ENCODE measurements at regions not wholly inside any gene's neighbourhood (a gene's known extent, or its start where the extent isn't known, plus 50 kb on each side); places are given as distances from the start of the nearest gene placed in this dataset.

DNA sequence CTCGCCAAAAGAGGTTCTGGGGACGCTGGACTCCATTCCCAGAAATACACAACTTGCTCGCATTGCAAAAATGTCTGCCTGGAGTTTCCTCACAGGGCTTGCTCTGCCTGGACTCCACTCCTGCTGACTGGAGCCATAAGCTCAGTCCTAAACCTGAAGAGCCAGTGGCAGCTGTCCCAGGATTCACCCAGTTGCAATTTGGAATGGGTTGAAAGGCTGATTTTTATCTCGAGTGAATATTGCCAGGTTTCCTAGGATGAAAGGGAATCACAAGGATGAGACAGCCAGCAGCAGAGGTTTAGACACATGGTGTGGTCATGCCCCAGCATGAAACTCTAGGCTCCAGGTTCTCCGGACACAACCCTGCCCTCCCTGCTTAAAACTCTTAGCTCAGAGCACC, 223.3 kb downstream of the BMP7 start:
- no peak for DNase-seq
- Histone ChIP-seq H3K23ac (ENCODE audit: low read length) (no peak overlapping the region), H2AK5ac (ENCODE audit: low read length) (no peak overlapping the region), H2BK120ac (ENCODE audit: low read depth, low read length) (no peak overlapping the region), H2BK5ac (ENCODE audit: low read length) (no peak overlapping the region), H3K27ac (ENCODE audit: low read depth, low read length) (no peak overlapping the region), H3K9ac (ENCODE audit: low read length) (no peak overlapping the region), H3K18ac (ENCODE audit: low read length) (no peak overlapping the region), H3K36me3 (ENCODE audit: control insufficient read depth, insufficient read depth, low read length) (no peaks in the 10 kb centered on the region), H3K79me1 (ENCODE audit: low read length) (no peaks in the 10 kb centered on the region), H4K5ac (ENCODE audit: low read length) (no peak overlapping the region), H3K4me2 (ENCODE audit: low read length) (no peak overlapping the region), H3K27me3 (ENCODE audit: insufficient read depth, low read length, poor library complexity) (no peaks in the 10 kb centered on the region), H4K8ac (ENCODE audit: low read depth, low read length) (no peak overlapping the region), H3K4ac (ENCODE audit: low read depth, low read length) (no peak overlapping the region), H3K56ac (ENCODE audit: low read length) (no peak overlapping the region), H3K4me1 (ENCODE audit: control insufficient read depth, low read depth, low read length) (no peaks in the 10 kb centered on the region), H3K79me2 (ENCODE audit: control insufficient read depth, insufficient read depth, low read length) (no peaks in the 10 kb centered on the region), H3K4me3 (ENCODE audit: low read length) (no peak overlapping the region), H2BK15ac (replicated peaks; ENCODE audit: low read depth) (no peak overlapping the region)
- no CpG with 5 or more reads among the region's 5 CpGs for WGBS (ENCODE audit: extremely low coverage, insufficient coverage, low lambda C conversion rate)

DNA sequence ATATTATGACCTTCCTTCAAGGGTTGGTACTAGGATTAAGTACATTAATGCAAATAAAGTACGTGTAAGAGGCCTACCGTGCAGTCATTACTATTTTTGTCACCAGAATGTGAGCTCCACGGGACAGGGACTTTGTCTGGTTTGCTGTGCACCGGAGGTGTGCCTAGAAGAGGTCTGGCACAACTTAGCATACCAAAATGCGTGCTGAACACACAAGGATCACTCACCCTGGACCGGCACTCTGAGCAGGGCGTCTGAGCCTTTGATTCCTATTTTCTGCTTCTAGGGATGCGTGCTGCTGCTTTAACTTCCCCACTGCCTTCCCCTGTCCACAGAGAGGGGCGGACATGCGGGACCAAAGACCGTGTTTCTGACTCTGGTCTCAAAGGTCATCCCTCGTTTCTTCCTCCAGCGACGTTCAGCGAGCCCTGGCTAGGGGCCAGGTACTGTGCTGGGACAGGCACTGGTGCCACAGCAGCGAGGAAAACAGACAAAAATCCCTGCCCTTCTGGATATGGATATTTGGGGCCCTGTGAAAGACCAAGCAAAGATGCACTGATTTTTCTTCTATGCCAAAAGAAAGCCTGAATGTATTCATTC, 222.7 kb downstream of the BMP7 start:
- Histone ChIP-seq H3K4me1 (ENCODE audit: control insufficient read depth, low read depth, low read length) (no peaks in the 10 kb centered on the region), H3K9ac (ENCODE audit: low read length) (no peak overlapping the region), H3K18ac (ENCODE audit: low read length) (no peak overlapping the region), H3K36me3 (ENCODE audit: control insufficient read depth, insufficient read depth, low read length) (no peaks in the 10 kb centered on the region), H3K4me3 (ENCODE audit: low read length) (no peak overlapping the region), H2BK5ac (ENCODE audit: low read length) (no peak overlapping the region), H4K8ac (ENCODE audit: low read depth, low read length) (no peak overlapping the region), H2AK5ac (ENCODE audit: low read length) (no peak overlapping the region), H3K79me2 (ENCODE audit: control insufficient read depth, insufficient read depth, low read length) (no peaks in the 10 kb centered on the region), H2BK15ac (replicated peaks; ENCODE audit: low read depth) (no peak overlapping the region), H3K56ac (ENCODE audit: low read length) (no peak overlapping the region), H3K4ac (ENCODE audit: low read depth, low read length) (no peak overlapping the region), H2BK120ac (ENCODE audit: low read depth, low read length) (no peak overlapping the region), H3K27me3 (ENCODE audit: insufficient read depth, low read length, poor library complexity) (no peaks in the 10 kb centered on the region), H3K27ac (ENCODE audit: low read depth, low read length) (no peak overlapping the region), H3K23ac (ENCODE audit: low read length) (no peak overlapping the region), H3K79me1 (ENCODE audit: low read length) (no peaks in the 10 kb centered on the region), H4K5ac (ENCODE audit: low read length) (no peak overlapping the region), H3K4me2 (ENCODE audit: low read length) (no peak overlapping the region)
- WGBS (ENCODE audit: extremely low coverage, insufficient coverage, low lambda C conversion rate), result no CpG with 5 or more reads among the region's 16 CpGs
- no peak for DNase-seq

DNA sequence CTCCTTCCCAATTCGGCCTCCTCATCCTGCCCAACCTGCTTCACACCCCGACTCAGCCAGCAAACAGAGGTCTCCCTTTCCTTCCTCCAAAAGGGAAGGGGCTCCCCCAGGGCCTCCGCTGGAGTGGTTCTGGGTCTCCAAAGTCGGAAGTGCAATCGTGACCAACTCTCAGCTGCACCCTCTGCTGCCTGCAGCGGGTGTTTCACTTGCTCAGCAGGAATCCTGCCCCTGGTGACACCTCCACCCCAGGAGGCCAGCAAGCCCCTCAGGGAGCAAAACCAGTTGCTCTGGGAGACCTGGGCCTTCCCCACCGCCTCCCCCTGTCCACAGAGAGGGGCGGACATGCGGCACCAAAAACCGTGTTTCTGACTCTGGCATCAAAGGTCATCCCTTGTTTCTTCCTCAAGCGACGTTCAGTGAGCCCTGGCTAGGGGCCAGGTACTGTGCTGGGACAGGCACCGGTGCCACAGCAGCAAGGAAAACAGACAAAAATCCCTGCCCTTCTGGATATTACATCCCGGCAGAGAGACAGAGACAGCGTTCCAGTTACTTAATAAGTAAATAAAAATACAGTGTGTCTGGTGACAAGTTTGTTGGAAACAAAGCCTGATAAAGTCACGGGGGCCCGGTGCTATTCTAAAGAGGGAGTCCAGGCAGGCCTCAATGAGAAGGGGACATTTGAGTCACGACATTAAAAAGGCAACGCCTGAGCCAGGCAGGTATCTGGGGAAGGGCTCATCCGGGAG, 219.0 kb downstream of the BMP7 start:
- no peaks in the 10 kb centered on the region for H3K79me1 ChIP-seq (ENCODE audit: low read length)
- H4K5ac ChIP-seq (ENCODE audit: low read length), result no peak overlapping the region
- H3K18ac ChIP-seq (ENCODE audit: low read length), result no peak overlapping the region
- H3K36me3 ChIP-seq (ENCODE audit: control insufficient read depth, insufficient read depth, low read length), result no peaks in the 10 kb centered on the region
- no peak overlapping the region for H3K27ac ChIP-seq (ENCODE audit: low read depth, low read length)
- no peaks in the 10 kb centered on the region for H3K27me3 ChIP-seq (ENCODE audit: insufficient read depth, low read length, poor library complexity)
- no peak overlapping the region for H3K23ac ChIP-seq (ENCODE audit: low read length)
- H3K4ac ChIP-seq (ENCODE audit: low read depth, low read length), result no peak overlapping the region
- H3K4me3 ChIP-seq (ENCODE audit: low read length), result no peak overlapping the region
- no CpG with 5 or more reads among the region's 20 CpGs for WGBS (ENCODE audit: extremely low coverage, insufficient coverage, low lambda C conversion rate)
- no peak for DNase-seq
- H3K56ac ChIP-seq (ENCODE audit: low read length), result no peak overlapping the region
- H2AK5ac ChIP-seq (ENCODE audit: low read length), result no peak overlapping the region
- no peaks in the 10 kb centered on the region for H3K4me1 ChIP-seq (ENCODE audit: control insufficient read depth, low read depth, low read length)
- H2BK5ac ChIP-seq (ENCODE audit: low read length), result no peak overlapping the region
- no peaks in the 10 kb centered on the region for H3K79me2 ChIP-seq (ENCODE audit: control insufficient read depth, insufficient read depth, low read length)
- no peak overlapping the region for H2BK120ac ChIP-seq (ENCODE audit: low read depth, low read length)
- H4K8ac ChIP-seq (ENCODE audit: low read depth, low read length), result no peak overlapping the region
- no peak overlapping the region for H2BK15ac ChIP-seq (replicated peaks; ENCODE audit: low read depth)
- no peak overlapping the region for H3K9ac ChIP-seq (ENCODE audit: low read length)
- no peak overlapping the region for H3K4me2 ChIP-seq (ENCODE audit: low read length)

DNA sequence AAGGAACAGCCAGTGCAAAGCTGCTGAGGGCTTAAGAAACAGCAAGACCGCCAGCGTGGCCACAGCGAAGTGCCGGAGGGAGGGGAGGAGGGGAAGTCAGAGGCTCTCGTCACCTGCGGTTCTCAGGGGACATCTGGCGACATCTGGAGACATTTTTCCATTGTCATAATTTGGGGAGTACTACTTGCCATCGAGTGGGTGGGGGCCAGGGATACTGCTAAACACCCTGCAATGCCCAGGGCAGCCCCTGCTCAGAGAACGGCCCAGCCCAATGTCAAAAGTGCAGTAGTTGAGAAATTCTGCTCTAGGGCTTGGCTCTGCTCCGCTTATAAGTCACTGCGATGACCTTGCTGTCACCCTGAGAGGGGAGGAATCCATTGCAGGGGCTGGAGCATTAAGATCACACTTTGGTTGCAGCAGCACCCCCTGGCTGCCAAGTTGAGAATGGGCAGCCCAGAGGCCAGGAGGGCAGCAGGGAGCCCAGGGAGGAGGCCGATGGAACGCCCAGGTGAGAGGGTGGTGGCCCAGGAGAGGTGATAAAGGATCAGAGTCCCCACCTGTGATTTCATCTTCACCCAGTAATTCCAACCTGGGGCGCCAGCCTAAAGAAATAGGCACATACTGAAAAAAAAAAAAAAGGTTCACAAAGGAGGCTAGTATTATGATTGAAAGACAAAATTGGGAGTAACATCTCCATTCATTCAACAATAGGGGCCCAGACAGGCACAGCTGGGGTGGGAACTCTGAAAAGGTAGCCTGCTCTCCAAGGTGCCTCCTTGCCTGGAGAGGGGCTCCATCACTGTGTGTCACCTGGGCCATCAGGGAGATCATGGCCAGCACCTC, 218.2 kb downstream of the BMP7 start:
- peak; percentile 81 for DNase-seq
- H3K36me3 ChIP-seq (ENCODE audit: control insufficient read depth, insufficient read depth, low read length), result no peaks in the 10 kb centered on the region
- no peak overlapping the region for H3K9ac ChIP-seq (ENCODE audit: low read length)
- no peak overlapping the region for H4K8ac ChIP-seq (ENCODE audit: low read depth, low read length)
- H3K4me3 ChIP-seq (ENCODE audit: low read length), result no peak overlapping the region
- no peaks in the 10 kb centered on the region for H3K27me3 ChIP-seq (ENCODE audit: insufficient read depth, low read length, poor library complexity)
- no peak overlapping the region for H3K4ac ChIP-seq (ENCODE audit: low read depth, low read length)
- no peaks in the 10 kb centered on the region for H3K79me1 ChIP-seq (ENCODE audit: low read length)
- H3K79me2 ChIP-seq (ENCODE audit: control insufficient read depth, insufficient read depth, low read length), result no peaks in the 10 kb centered on the region
- no peak overlapping the region for H2BK120ac ChIP-seq (ENCODE audit: low read depth, low read length)
- no peak overlapping the region for H2AK5ac ChIP-seq (ENCODE audit: low read length)
- H3K4me1 ChIP-seq (ENCODE audit: control insufficient read depth, low read depth, low read length), result no peaks in the 10 kb centered on the region
- no peak overlapping the region for H2BK5ac ChIP-seq (ENCODE audit: low read length)
- no peak overlapping the region for H3K27ac ChIP-seq (ENCODE audit: low read depth, low read length)
- H3K18ac ChIP-seq (ENCODE audit: low read length), result no peak overlapping the region
- H4K5ac ChIP-seq (ENCODE audit: low read length), result no peak overlapping the region
- H3K56ac ChIP-seq (ENCODE audit: low read length), result no peak overlapping the region
- H3K4me2 ChIP-seq (ENCODE audit: low read length), result no peak overlapping the region
- H2BK15ac ChIP-seq (replicated peaks; ENCODE audit: low read depth), result no peak overlapping the region
- no peak overlapping the region for H3K23ac ChIP-seq (ENCODE audit: low read length)
- WGBS (ENCODE audit: extremely low coverage, insufficient coverage, low lambda C conversion rate), result no CpG with 5 or more reads among the region's 14 CpGs

DNA sequence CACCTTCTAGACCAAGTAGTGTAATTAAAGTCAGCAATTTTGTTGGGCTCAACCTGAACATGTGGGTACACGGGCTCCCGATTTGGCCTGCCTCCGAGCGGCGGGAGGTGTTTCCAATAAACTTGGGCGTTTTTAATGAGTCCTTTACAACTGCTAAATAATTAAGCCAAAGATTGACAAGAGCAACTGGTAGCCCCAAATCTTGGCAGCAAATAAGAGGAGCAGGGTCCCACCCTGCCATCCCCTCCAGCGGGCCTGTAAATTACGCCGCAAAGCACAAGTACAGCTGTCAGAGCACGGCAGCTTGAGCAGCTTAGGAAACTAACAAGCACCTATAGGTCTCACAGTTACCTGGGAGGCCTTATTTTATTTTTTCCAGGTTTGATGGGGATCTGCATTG, 217.1 kb downstream of the BMP7 start:
- H3K23ac ChIP-seq (ENCODE audit: low read length), result no peak overlapping the region
- no peak for DNase-seq
- no peaks in the 10 kb centered on the region for H3K79me2 ChIP-seq (ENCODE audit: control insufficient read depth, insufficient read depth, low read length)
- no peak overlapping the region for H3K27ac ChIP-seq (ENCODE audit: low read depth, low read length)
- no peak overlapping the region for H3K56ac ChIP-seq (ENCODE audit: low read length)
- no peaks in the 10 kb centered on the region for H3K79me1 ChIP-seq (ENCODE audit: low read length)
- H4K8ac ChIP-seq (ENCODE audit: low read depth, low read length), result no peak overlapping the region
- WGBS (ENCODE audit: extremely low coverage, insufficient coverage, low lambda C conversion rate), result no CpG with 5 or more reads among the region's 10 CpGs
- no peaks in the 10 kb centered on the region for H3K36me3 ChIP-seq (ENCODE audit: control insufficient read depth, insufficient read depth, low read length)
- H3K4ac ChIP-seq (ENCODE audit: low read depth, low read length), result no peak overlapping the region
- no peak overlapping the region for H2BK15ac ChIP-seq (replicated peaks; ENCODE audit: low read depth)
- no peaks in the 10 kb centered on the region for H3K27me3 ChIP-seq (ENCODE audit: insufficient read depth, low read length, poor library complexity)
- no peak overlapping the region for H3K4me3 ChIP-seq (ENCODE audit: low read length)
- no peak overlapping the region for H2BK120ac ChIP-seq (ENCODE audit: low read depth, low read length)
- no peak overlapping the region for H3K9ac ChIP-seq (ENCODE audit: low read length)
- no peak overlapping the region for H2BK5ac ChIP-seq (ENCODE audit: low read length)
- no peak overlapping the region for H3K4me2 ChIP-seq (ENCODE audit: low read length)
- no peaks in the 10 kb centered on the region for H3K4me1 ChIP-seq (ENCODE audit: control insufficient read depth, low read depth, low read length)
- H3K18ac ChIP-seq (ENCODE audit: low read length), result no peak overlapping the region
- H2AK5ac ChIP-seq (ENCODE audit: low read length), result no peak overlapping the region
- no peak overlapping the region for H4K5ac ChIP-seq (ENCODE audit: low read length)
